Prostate gland (tissue), 2 donors: ENCODE measurements at regions not wholly inside any gene's neighbourhood (a gene's known extent, or its start where the extent isn't known, plus 50 kb on each side); places are given as distances from the start of the nearest gene placed in this dataset.
"Not testable (repeated sequence)": the region's sequence is repeated elsewhere in the genome, so short reads cannot be mapped to it uniquely, and the experiment has no call there.

ENCODE experiments used
- DNase-seq: peaks from one replicate; pipeline ENCODE4 v3.0.0-alpha.2; 2019; ENCODE audit warnings: low spot score
- H3K27ac ChIP-seq, 2 donors: fragments of 200-600 bp; sonication (generic); 2 replicates each; pipeline ENCODE4 v1.5.1; 2017 to 2019
- H3K27me3 ChIP-seq: fragments of 200-600 bp; sonication (generic); replicated peaks from 2 replicates; pipeline ENCODE4 v1.5.1; 2019; ENCODE audit not compliant: insufficient read depth
- H3K36me3 ChIP-seq, 2 donors: fragments of 200-600 bp; sonication (generic); 1 replicate in 1 of 2; 2 replicates in 1 of 2; pipeline versions ENCODE4 v1.5.1 to v1.8.1; 2017 to 2019
- H3K4me1 ChIP-seq: fragments of 200-600 bp; sonication (generic); replicated peaks from 2 replicates; pipeline ENCODE4 v1.5.1; 2019
- H3K4me3 ChIP-seq, 2 donors: fragments of 200-600 bp; sonication (generic); 2 replicates each; pipeline ENCODE4 v1.5.1; 2017 to 2019
- H3K9me3 ChIP-seq: fragments of 200-600 bp; sonication (generic); 2 replicates; pipeline ENCODE4 v1.5.1; 2017
- CTCF ChIP-seq, 4 experiments: fragments of 200-600 bp in 2 of 4; fragments of 450-650 bp in 2 of 4; sonication (generic) in 2 of 4; IDR thresholded peaks; 1 replicate in 3 of 4; 2 replicates in 1 of 4; pipeline ENCODE4 v1.5.1; 2016 to 2019; ENCODE audit warnings: antibody characterized with exemption in 4 of 4, mild to moderate bottlenecking in 2 of 4, moderate library complexity in 2 of 4
- POLR2A ChIP-seq: fragments of 450-650 bp; IDR thresholded peaks from one replicate; pipeline ENCODE4 v1.6.1; 2016; ENCODE audit warnings: antibody characterized with exemption, mild to moderate bottlenecking
- POLR2AphosphoS5 ChIP-seq: sonication (generic); formaldehyde crosslinking; IDR thresholded peaks from one replicate; pipeline ENCODE4 v1.6.1; 2017; ENCODE audit warnings: antibody characterized with exemption
- WGBS: methylation state at CpG from one replicate; pipeline ENCODE4 v1.1.5; 2018; 5-methylcytosine and 5-hydroxymethylcytosine counted together
- intact Hi-C: fragments of 100-400 bp; cut with DNase I; formaldehyde crosslinking; loops from one replicate; pipeline ENCODE4 v1.14.2; 2022

- H3K36me3 ChIP-seq, result no peaks in the 10 kb centered on the region
- intact Hi-C loops, result no loop called here
- no peaks in the 10 kb centered on the region for H3K27me3 ChIP-seq
- H3K27ac ChIP-seq, result no peak overlapping the region
- no peak overlapping the region for H3K4me3 ChIP-seq
- no peak for DNase-seq
- TF ChIP-seq POLR2AphosphoS5, result no peak
- TF ChIP-seq CTCF (IDR thresholded peaks at IDR 0.05), result no peak
- no peak for TF ChIP-seq POLR2A
- H3K9me3 ChIP-seq, result no peaks in the 10 kb centered on the region
- WGBS, result 38% methylated on average over 1 of the region's 1 CpG
- no peaks in the 10 kb centered on the region for H3K4me1 ChIP-seq
Measured at GRCh38 chr1:196007763-196008162, 600.5 kb downstream of the KCNT2 start.

- 100% methylated on average over 1 of the region's 1 CpG for WGBS
- Histone ChIP-seq H3K9me3 (no peaks in the 10 kb centered on the region), H3K4me3 (no peak overlapping the region), H3K36me3 (no peaks in the 10 kb centered on the region), H3K27ac (no peak overlapping the region), H3K4me1 (no peaks in the 10 kb centered on the region), H3K27me3 (no peaks in the 10 kb centered on the region)
- no peak for TF ChIP-seq POLR2AphosphoS5
- TF ChIP-seq CTCF (IDR thresholded peaks at IDR 0.05), result no peak
- no peak for TF ChIP-seq POLR2A
- no peak for DNase-seq
- intact Hi-C loops, result no loop called here
Measured at GRCh38 chr1:196005426-196005825, 602.8 kb downstream of the KCNT2 start.

- DNase-seq, intact Hi-C loops, H3K36me3 ChIP-seq, H3K9me3 ChIP-seq, H3K4me3 ChIP-seq, H3K4me1 ChIP-seq, H3K27ac ChIP-seq, H3K27me3 ChIP-seq: not testable (repeated sequence)
- 79% methylated on average over 5 of the region's 5 CpGs for whole genome bisulfite sequencing
Measured at GRCh38 chr1:196004388-196004787, 603.9 kb downstream of the KCNT2 start.

GRCh38 chr1:196002906-196003305 is 605.3 kb downstream of the KCNT2 start:
- Histone ChIP-seq H3K4me3 (no peak overlapping the region), H3K36me3 (no peaks in the 10 kb centered on the region), H3K9me3 (no peaks in the 10 kb centered on the region), H3K27ac (no peak overlapping the region), H3K27me3 (no peaks in the 10 kb centered on the region), H3K4me1 (no peaks in the 10 kb centered on the region)
- no peak for DNase-seq
- 91% methylated on average over 3 of the region's 3 CpGs for WGBS
- intact Hi-C loops, result no loop called here
- TF ChIP-seq CTCF (IDR thresholded peaks at IDR 0.05) (no peak), POLR2AphosphoS5 (no peak), POLR2A (no peak)

- H3K4me1 ChIP-seq, intact Hi-C loops, H3K9me3 ChIP-seq, H3K36me3 ChIP-seq, H3K4me3 ChIP-seq, DNase-seq, H3K27ac ChIP-seq, H3K27me3 ChIP-seq: not testable (repeated sequence)
- 36% methylated on average over 4 of the region's 4 CpGs for WGBS
Measured at GRCh38 chr1:196002296-196002695, 605.9 kb downstream of the KCNT2 start.

- H3K27ac ChIP-seq, result no peak overlapping the region
- H3K4me1 ChIP-seq, result no peaks in the 10 kb centered on the region
- no peak overlapping the region for H3K4me3 ChIP-seq
- H3K9me3 ChIP-seq, result no peaks in the 10 kb centered on the region
- TF ChIP-seq CTCF (IDR thresholded peaks at IDR 0.05) (no peak), POLR2AphosphoS5 (no peak), POLR2A (no peak)
- no peaks in the 10 kb centered on the region for H3K27me3 ChIP-seq
- 76% methylated on average over 3 of the region's 3 CpGs for WGBS
- H3K36me3 ChIP-seq, result no peaks in the 10 kb centered on the region
- DNase-seq, result no peak
- intact Hi-C loops, result no loop called here
Measured at GRCh38 chr1:196001188-196001587, 607.1 kb downstream of the KCNT2 start.
